ENCODE measurements at regions not wholly inside any gene's neighbourhood (a gene's known extent, or its start where the extent isn't known, plus 50 kb on each side); places are given as distances from the start of the nearest gene placed in this dataset.

- Histone ChIP-seq H3K4me1 (ENCODE audit: insufficient read depth, low read length, poor library complexity, severe bottlenecking) (peaks cover 6% of the 10 kb centered on the region), H4K20me1 (ENCODE audit: insufficient read depth, low read length, poor library complexity, severe bottlenecking) (no peaks in the 10 kb centered on the region), H3K9ac (ENCODE audit: low read depth, low read length, poor library complexity, severe bottlenecking) (no peak overlapping the region), H3K27me3 (ENCODE audit: insufficient read depth, low read length, poor library complexity, severe bottlenecking) (no peaks in the 10 kb centered on the region), H3K36me3 (ENCODE audit: insufficient read depth, low read length) (no peaks in the 10 kb centered on the region), H3K79me2 (ENCODE audit: insufficient read depth, low read length) (no peaks in the 10 kb centered on the region), H3K4me3 (ENCODE audit: low read length, poor library complexity, severe bottlenecking) (no peak overlapping the region), H3K9me2 (replicated peaks; ENCODE audit: low read depth, low read length) (no peaks in the 10 kb centered on the region), H3K4me2 (ENCODE audit: low read depth, low read length, poor library complexity, severe bottlenecking) (no peak overlapping the region), H3F3A (ENCODE audit: low read depth) (no peaks in the 10 kb centered on the region), H3K9me3 (ENCODE audit: insufficient read depth, low read depth, low read length) (no peaks in the 10 kb centered on the region), H2AFZ (ENCODE audit: low read length) (no peak overlapping the region)
- TF ChIP-seq CTCF (conservative IDR thresholded peaks at IDR 0.05; ENCODE audit: low read length) (no peak), EZH2phosphoT487 (IDR thresholded peaks at IDR 0.05; ENCODE audit: borderline replicate concordance) (no peak)
Observed at GRCh38 chr18:35919179-35919578, 53.3 kb upstream of the RMP24 start.

- no peaks in the 10 kb centered on the region for H4K20me1 ChIP-seq (ENCODE audit: insufficient read depth, low read length, poor library complexity, severe bottlenecking)
- peaks cover 6% of the 10 kb centered on the region for H3K4me1 ChIP-seq (ENCODE audit: insufficient read depth, low read length, poor library complexity, severe bottlenecking)
- no peaks in the 10 kb centered on the region for H3K36me3 ChIP-seq (ENCODE audit: insufficient read depth, low read length)
- H2AFZ ChIP-seq (ENCODE audit: low read length): no peak overlapping the region
- H3K9me3 ChIP-seq (ENCODE audit: insufficient read depth, low read depth, low read length): no peaks in the 10 kb centered on the region
- no peak overlapping the region for H3K9ac ChIP-seq (ENCODE audit: low read depth, low read length, poor library complexity, severe bottlenecking)
- TF ChIP-seq CTCF (conservative IDR thresholded peaks at IDR 0.05; ENCODE audit: low read length) (no peak), EZH2phosphoT487 (IDR thresholded peaks at IDR 0.05; ENCODE audit: borderline replicate concordance) (no peak)
- H3K4me3 ChIP-seq (ENCODE audit: low read length, poor library complexity, severe bottlenecking): no peak overlapping the region
- H3F3A ChIP-seq (ENCODE audit: low read depth): no peaks in the 10 kb centered on the region
- no peaks in the 10 kb centered on the region for H3K79me2 ChIP-seq (ENCODE audit: insufficient read depth, low read length)
- H3K9me2 ChIP-seq (replicated peaks; ENCODE audit: low read depth, low read length): no peaks in the 10 kb centered on the region
- peaks cover 5% of the 10 kb centered on the region for H3K27me3 ChIP-seq (ENCODE audit: insufficient read depth, low read length, poor library complexity, severe bottlenecking)
- no peak overlapping the region for H3K4me2 ChIP-seq (ENCODE audit: low read depth, low read length, poor library complexity, severe bottlenecking)
Observed at GRCh38 chr18:35920623-35921022, 51.9 kb upstream of the RMP24 start.
